ENCODE measurements at regions not wholly inside any gene's neighbourhood (a gene's known extent, or its start where the extent isn't known, plus 50 kb on each side); places are given as distances from the start of the nearest gene placed in this dataset.

GRCh38 chr5:125186911-125187375, 440.5 kb upstream of the ZNF608 start:
- TF ChIP-seq, protein P1, sequence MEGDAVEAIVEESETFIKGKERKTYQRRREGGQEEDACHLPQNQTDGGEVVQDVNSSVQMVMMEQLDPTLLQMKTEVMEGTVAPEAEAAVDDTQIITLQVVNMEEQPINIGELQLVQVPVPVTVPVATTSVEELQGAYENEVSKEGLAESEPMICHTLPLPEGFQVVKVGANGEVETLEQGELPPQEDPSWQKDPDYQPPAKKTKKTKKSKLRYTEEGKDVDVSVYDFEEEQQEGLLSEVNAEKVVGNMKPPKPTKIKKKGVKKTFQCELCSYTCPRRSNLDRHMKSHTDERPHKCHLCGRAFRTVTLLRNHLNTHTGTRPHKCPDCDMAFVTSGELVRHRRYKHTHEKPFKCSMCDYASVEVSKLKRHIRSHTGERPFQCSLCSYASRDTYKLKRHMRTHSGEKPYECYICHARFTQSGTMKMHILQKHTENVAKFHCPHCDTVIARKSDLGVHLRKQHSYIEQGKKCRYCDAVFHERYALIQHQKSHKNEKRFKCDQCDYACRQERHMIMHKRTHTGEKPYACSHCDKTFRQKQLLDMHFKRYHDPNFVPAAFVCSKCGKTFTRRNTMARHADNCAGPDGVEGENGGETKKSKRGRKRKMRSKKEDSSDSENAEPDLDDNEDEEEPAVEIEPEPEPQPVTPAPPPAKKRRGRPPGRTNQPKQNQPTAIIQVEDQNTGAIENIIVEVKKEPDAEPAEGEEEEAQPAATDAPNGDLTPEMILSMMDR (IDR thresholded peaks at IDR 0.05; ENCODE audit: low read depth, low read length, missing input control): no peak
- TF ChIP-seq TAF1 (conservative IDR thresholded peaks at IDR 0.05): no peak

Measured in liver (tissue), 3 donors.